GM12874 (cell line): ENCODE measurements at regions not wholly inside any gene's neighbourhood (a gene's known extent, or its start where the extent isn't known, plus 50 kb on each side); places are given as distances from the start of the nearest gene placed in this dataset.

Experiments used
- CTCF ChIP-seq: IDR thresholded peaks from 2 replicates; pipeline ENCODE4 v1.5.1; 2011; ENCODE audit warnings: low read depth, mild to moderate bottlenecking, control low read depth, low read length, moderate library complexity; ENCODE audit not compliant: insufficient read depth

GRCh38 chr5:164627021-164627420 lies 1121.6 kb downstream of the MAT2B start:
- no peak for TF ChIP-seq CTCF

DNA sequence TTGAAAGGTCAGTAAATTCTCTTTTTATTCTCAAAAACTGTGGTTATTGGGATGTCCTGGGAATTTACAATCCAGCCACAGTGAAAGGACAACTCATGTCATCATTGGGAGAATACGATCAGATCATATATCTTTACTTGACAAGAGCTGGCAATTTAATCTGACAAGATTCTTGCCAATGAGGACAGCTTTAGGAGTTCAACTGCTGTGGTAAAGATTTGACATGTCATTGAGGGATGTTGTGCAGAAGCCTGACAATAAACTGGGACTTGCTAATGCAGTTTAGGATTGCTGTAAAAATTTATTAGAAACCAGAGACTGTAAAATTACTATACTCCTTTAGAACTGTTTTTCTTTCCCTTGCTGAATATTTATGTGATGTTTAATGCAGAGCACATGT lies 1131.0 kb downstream of the MAT2B start:
- no peak for TF ChIP-seq CTCF

- no peak for TF ChIP-seq CTCF
Observed at GRCh38 chr5:164637931-164638521, 1132.6 kb downstream of the MAT2B start.

DNA sequence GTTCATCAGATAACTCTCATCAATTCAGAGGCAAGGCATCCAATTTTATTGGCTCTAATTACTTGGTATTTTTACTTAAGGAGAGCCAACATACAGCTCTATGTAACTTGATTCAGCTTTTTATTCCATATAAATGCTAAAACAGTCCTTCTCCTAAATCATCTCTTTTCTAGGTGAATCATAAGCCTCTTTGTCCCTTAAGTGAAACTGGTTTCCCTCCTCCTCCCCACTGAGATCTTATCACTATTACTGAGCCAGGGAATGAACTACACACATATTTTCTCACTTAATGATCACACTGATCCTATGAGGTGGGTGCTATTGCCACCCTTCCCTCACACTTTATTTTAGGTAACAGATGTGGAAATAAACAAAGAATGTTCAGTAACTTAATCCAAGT lies 1143.8 kb downstream of the MAT2B start:
- no peak for TF ChIP-seq CTCF

DNA sequence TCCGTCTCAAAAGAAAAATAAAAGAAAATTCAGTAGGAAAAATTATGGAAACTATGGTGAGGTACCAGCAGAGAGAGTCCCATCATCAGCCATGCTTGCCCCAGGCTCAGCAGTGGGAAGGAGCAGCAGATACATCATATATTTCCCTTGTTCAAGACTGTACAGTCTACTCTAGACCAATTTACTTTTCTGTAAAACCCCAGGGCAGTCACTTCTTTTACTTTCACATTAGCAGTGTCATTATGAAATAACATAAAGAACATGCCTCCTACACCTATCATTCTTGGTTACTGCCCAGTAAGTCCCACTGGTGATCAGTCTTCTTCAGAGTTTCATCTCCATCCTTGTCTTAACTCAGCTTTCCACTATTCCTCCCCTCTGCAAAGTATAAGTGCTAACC lies 1145.0 kb downstream of the MAT2B start:
- no peak for TF ChIP-seq CTCF

- no peak for TF ChIP-seq CTCF
Observed at GRCh38 chr5:164651546-164652275, 1146.3 kb downstream of the MAT2B start.

GRCh38 chr5:164652276-164652660 lies 1146.8 kb downstream of the MAT2B start:
- no peak for TF ChIP-seq CTCF
